Activated gamma-delta T cell treated with Interleukin-2 at 50 U/mL for 16 hours (primary cell): ENCODE measurements at regions not wholly inside any gene's neighbourhood (a gene's known extent, or its start where the extent isn't known, plus 50 kb on each side); places are given as distances from the start of the nearest gene placed in this dataset.

Experiments used
- DNase-seq: peaks from one replicate; pipeline ENCODE4 v3.0.0-alpha.2; 2020

GRCh38 chr20:57909763-57910331 is 200.0 kb upstream of the PMEPA1 start:
- DNase-seq: no peak

- no peak for DNase-seq
These were observed 199.2 kb upstream of the PMEPA1 start for GRCh38 chr20:57908704-57909630.

GRCh38 chr20:57908226-57908625 is 198.4 kb upstream of the PMEPA1 start:
- no peak for DNase-seq

GRCh38 chr20:57907131-57908000 is 197.6 kb upstream of the PMEPA1 start:
- DNase-seq: no peak

- DNase-seq: no peak
These were observed 195.6 kb upstream of the PMEPA1 start for GRCh38 chr20:57905448-57905847.

- DNase-seq: no peak
These were observed 194.7 kb upstream of the PMEPA1 start for GRCh38 chr20:57904314-57905105.

GRCh38 chr20:57902473-57902872 is 192.7 kb upstream of the PMEPA1 start:
- DNase-seq: no peak

GRCh38 chr20:57901526-57901925 is 191.7 kb upstream of the PMEPA1 start:
- no peak for DNase-seq

- no peak for DNase-seq
These were observed 190.6 kb upstream of the PMEPA1 start for GRCh38 chr20:57900226-57900905.

GRCh38 chr20:57899554-57899953 is 189.7 kb upstream of the PMEPA1 start:
- DNase-seq: no peak

GRCh38 chr20:57898332-57898731 is 188.5 kb upstream of the PMEPA1 start:
- no peak for DNase-seq

GRCh38 chr20:57897891-57898290 is 188.1 kb upstream of the PMEPA1 start:
- DNase-seq: no peak

- no peak for DNase-seq
These were observed 187.5 kb upstream of the PMEPA1 start for GRCh38 chr20:57897156-57897874.

GRCh38 chr20:57896563-57896962 is 186.7 kb upstream of the PMEPA1 start:
- DNase-seq: no peak

GRCh38 chr20:57896017-57896416 is 186.2 kb upstream of the PMEPA1 start:
- no peak for DNase-seq

GRCh38 chr20:57895161-57895855 is 185.5 kb upstream of the PMEPA1 start:
- no peak for DNase-seq

- DNase-seq: no peak
These were observed 184.7 kb upstream of the PMEPA1 start for GRCh38 chr20:57894522-57894921.

GRCh38 chr20:57894096-57894495 is 184.3 kb upstream of the PMEPA1 start:
- no peak for DNase-seq

GRCh38 chr20:57893366-57893999 is 183.7 kb upstream of the PMEPA1 start:
- DNase-seq: no peak

GRCh38 chr20:57892471-57892870 is 182.7 kb upstream of the PMEPA1 start:
- DNase-seq: no peak
